SH-SY5Y (cell line): ENCODE measurements at regions not wholly inside any gene's neighbourhood (a gene's known extent, or its start where the extent isn't known, plus 50 kb on each side); places are given as distances from the start of the nearest gene placed in this dataset.

Source experiments
- GATA2 ChIP-seq: IDR thresholded peaks from 2 replicates; pipeline ENCODE4 v1.6.1; 2011; ENCODE audit warnings: mild to moderate bottlenecking, low read depth, low read length
- GATA3 ChIP-seq: IDR thresholded peaks from 2 replicates; pipeline ENCODE4 v1.6.1; 2011; ENCODE audit warnings: low read depth, mild to moderate bottlenecking, low read length, moderate library complexity

DNA sequence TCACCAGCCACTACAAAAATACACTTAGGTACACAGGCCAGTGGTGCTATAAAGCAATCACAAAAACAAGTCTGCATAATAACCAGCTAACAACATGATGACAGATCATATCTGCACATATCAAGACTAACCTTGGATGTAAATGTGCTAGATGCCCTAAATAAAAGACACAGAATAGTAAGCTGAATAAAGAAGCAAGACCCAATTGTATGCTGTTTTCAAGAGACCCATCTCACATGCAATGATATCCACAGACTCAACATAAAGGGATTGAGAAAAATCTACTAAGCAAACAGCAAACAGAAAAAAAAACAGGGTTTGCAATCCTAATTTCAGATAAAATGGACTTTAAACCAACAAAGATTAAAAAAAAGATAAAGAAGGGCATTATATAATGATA, 505.4 kb upstream of the FZD8 start:
- TF ChIP-seq GATA2 (no peak), GATA3 (no peak)

DNA sequence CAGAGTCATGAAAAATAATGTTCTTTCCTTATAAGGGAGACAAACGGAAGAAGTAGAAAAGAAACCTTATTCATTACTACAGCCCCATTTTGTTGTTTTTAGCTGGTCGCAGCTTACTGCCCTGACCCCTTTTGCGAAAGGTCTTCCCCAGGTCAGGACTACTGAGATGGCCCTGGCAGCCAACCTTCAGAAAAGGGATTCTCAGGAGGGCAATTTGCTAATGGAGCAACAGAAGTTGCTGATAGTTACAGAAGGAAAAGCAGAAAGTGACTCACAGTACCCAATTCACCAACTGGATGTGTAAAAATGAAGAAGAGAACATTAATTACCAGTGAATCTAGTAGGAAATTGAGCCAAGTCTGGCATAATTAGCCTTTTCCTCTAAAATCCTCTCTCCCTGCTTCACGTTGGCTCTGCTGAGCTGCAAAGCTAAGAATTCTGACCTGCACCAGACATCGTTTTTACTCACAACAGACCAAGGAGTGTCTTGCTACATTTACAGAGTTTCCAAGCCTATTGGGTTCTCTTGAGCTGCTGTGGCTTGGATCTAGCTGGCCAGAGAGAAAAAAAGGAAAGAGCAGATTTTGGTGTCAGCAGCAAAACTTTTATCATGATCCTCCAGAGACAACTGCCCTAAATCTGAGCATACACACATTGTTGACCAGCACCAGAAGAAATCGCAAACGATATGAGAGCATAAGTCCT, 499.9 kb upstream of the FZD8 start:
- TF ChIP-seq GATA3 (no peak), GATA2 (no peak)

DNA sequence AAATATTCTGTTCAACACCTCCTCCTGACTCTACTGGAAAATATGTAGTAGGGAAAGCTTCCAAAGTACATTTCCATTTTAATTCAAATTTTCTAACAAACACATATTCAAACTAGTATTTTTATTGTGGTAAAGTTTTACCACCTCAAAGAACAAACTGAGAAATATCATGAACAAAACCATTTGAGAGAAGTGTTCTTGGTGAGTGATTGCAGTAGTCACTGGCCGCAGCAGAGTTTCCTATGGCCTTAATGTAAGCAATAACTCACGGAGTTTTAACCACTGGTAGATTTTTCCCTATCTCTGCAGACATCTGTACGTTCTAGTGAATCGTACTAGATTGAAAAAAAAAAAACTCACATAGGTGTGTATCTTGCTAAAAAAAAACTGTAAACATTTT, 487.0 kb upstream of the FZD8 start:
- no peak for TF ChIP-seq GATA3
- TF ChIP-seq GATA2 = no peak

DNA sequence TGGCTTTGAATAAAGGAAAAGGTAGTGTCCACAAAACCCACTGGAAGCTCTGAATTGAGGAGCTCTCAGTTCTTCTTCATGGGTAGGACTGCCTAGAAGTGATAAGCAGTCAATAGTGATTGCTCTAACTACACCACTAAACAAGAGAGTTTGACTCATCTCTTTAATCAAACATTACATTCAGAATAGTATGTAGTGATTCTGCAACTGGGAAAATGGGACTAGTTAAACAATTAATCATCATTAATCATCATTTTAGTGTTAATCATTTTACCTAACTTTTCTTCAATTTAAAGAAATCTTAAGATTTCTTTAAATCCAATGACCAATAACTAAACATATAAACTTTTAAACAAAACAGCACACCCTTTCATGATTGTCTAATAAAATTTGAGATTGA, 484.0 kb upstream of the FZD8 start:
- TF ChIP-seq GATA3 (no peak), GATA2 (no peak)

DNA sequence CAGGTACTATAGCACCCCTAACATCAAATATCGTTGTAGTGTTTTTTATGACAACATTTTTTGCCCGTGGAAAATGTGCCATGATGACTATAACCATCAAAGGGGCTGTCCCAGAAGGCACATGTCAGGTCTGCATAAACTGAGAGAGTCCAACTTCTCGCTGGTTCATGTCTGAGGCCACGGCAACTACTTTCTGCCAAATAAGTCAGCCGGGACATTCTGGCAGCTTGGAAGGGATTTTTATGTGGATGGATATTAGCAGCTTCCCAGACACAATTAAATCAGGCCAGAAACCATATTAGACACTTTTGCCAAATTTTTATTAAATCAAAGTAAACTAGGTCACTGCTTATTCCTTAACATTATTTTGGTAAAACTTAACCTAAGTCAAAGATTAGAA, 477.4 kb upstream of the FZD8 start:
- TF ChIP-seq GATA3 (no peak), GATA2 (no peak)

DNA sequence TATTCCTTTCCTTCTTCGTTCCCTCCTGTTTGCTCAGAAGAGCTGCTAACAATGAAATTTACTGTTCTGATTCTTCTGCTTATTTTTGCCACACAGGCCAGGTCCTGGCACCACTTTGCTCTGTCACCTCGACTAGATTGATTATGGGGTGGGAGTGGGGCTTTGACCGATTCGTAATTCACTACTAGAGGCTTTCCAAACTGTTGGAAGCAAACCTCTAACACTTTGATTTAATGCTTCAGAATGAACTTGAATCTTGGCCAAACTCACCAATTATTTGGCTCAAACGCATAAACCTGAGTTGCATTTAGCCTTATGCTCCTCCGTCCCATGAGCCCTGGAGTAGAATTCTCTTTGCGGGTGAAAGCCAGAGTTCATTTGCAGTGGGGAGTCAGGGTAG, 476.2 kb upstream of the FZD8 start:
- TF ChIP-seq GATA3 (no peak), GATA2 (no peak)

DNA sequence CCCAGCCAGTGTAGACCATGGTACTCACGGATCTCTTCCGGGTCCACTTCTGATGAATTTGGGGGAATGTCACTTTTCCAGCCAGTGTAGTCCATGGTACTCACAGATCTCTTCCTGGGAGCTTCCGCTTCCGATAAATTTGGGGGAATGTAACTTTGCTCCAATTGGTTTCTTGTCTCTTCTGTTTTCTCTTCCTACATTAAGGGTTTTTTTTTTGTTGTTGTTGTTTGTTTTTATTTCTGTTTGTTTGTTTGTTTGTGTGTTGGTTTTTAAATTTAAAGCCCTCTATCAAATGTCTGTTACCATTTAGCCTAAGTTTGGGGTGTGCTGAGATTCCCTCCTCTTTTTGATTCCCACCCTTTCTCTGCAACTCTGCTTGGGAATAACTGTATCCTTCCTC, 475.8 kb upstream of the FZD8 start:
- TF ChIP-seq GATA2 (no peak), GATA3 (no peak)

DNA sequence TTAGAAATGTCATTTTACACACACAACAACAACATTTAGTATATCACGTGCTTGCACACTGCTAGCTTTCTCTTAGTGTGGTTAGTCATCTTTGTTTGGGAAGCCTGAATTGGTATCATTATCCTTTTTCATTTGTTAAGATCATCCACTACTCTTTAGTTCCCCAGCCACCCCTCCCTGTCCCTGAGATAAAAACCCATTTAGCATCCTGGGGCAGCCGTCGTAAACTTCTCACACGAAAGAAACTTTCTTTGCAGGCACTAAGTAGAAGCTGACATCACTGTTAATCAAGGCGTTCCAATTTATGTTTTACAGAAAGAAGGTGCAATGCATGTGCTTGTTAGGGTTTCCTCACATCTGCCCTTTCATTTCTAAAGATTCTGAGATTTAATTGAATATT, 475.1 kb upstream of the FZD8 start:
- TF ChIP-seq GATA3 (no peak), GATA2 (no peak)

DNA sequence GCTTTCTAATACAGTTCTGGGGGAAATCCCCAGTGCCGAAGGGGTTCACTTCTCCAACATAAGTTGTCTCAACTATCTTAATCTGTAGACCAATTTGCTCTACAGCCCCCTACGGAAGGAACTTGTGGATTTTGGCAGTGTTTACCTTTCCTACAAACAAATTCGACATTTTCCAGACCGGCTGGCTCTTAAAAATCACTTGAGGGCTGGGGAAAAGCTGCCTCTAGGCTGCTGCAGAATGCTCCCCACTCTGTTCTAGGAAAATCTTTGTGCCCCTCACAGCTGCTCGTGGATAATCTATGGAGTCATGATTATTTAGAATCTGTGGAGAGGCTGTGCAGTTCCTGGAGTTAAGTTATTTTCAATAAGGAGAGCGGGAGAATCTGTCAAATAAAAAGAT, 474.6 kb upstream of the FZD8 start:
- TF ChIP-seq GATA3 = no peak

DNA sequence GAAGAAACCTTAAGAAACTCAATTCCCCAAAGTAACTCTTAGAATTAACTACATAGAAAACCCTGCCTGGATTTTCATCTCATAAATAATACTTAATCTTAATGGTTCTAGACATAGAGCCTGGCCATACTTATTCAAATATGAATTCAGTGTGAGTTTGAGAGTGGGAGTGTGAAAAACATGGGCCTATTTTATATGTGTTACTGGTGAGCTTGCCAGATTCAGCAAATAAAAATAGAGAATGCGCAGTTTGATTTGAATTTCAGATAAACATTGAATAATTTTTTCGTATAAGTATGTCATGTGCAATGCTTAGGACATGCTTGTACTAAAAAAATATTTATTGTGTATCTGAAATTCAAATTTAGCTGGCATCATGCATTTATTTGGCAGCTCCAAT, 473.9 kb upstream of the FZD8 start:
- TF ChIP-seq GATA2 = no peak
- TF ChIP-seq GATA3 = no peak

DNA sequence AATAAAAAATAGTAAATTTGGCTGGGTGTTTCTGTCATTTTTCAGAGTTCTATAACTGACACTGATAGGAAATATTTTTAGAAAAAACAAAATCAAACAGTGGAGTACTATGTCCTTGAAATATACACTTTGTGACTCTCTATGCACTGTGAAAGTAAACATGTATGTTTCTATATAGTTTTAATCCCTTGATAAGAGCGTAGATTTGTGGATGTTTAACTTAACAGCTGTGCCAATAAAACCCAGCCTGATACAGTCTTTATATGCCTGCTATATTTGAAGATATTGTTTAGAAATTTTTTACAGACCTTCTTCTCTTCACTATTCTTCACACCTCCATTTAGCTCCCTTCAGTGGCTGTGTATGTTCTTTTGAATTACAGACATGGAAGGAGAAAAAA, 473.3 kb upstream of the FZD8 start:
- TF ChIP-seq GATA3 (no peak), GATA2 (no peak)

DNA sequence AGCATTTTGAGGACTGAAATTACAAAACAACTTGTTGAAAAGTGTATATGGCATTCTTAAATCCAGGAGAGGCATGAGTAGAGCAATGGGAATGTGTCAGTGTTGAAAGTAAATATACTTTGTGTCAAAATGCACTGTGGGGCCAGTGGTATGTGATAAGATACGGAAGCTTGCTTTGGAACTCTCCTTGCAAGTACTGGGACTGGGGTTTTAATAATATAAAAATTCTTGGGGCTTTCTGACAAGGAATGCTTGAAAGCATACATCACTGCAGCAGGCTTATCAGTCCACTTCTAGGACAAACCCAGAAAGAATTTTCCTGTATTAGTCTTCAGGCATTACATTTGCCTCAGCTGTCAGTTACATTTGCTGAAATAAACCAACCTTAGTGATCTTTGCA, 472.8 kb upstream of the FZD8 start:
- no peak for TF ChIP-seq GATA2
- no peak for TF ChIP-seq GATA3

DNA sequence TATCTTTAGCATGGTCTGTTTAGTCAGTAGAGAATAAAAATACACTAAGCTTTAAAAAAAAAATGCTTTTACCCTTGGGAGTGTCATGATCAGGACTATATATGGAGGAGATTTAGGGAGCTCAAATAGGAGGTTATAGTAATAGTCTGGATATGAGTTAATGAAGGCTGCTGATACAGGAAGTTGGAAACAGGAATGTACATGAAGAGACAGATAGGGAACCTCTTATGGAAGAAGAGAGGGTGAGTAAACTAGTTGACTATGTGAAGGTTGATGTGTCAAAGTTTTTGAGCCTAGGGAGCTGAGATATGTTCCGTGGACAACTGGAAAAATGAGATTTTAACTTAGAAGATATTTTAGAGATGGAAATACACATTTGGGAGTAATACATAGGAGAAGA, 472.0 kb upstream of the FZD8 start:
- TF ChIP-seq GATA3 = no peak
- TF ChIP-seq GATA2 = no peak

DNA sequence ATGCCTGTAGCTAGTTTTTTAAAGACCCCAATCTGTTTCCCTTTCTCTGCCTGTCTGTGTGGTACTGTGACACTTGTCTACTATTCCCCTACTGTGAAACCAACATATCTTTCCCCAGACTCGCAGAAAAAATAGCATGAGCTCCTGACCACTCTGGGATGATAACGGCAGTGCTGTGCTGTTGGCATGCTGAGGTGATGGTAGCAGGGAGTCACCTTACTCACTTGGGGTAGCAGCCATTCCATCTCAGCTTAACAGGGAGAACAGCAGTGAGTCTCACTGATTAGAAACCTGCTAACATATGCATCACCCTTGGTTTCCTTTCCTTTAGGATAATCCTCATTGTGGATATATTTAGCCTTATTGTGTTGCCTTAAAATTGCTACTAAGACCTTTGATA, 469.6 kb upstream of the FZD8 start:
- no peak for TF ChIP-seq GATA3
- TF ChIP-seq GATA2 = no peak

DNA sequence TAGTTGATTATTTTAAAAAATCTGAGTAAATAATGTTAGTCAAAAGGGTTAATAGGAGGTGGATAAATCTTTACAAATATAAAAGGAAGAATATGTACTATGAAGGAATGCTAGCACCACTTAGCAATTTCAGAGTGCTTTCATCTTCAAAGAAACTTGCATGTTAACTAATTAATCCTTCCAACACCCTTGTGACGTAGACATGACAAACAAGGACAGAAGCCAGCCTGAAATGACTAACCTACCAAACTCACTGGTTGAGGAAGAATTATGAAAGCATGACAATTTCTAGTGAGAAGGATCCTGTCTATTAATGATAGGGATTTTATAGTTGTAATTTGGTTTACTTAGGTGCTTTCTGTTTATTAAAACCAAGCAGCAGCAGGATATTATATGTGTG, 468.0 kb upstream of the FZD8 start:
- no peak for TF ChIP-seq GATA2
- no peak for TF ChIP-seq GATA3

DNA sequence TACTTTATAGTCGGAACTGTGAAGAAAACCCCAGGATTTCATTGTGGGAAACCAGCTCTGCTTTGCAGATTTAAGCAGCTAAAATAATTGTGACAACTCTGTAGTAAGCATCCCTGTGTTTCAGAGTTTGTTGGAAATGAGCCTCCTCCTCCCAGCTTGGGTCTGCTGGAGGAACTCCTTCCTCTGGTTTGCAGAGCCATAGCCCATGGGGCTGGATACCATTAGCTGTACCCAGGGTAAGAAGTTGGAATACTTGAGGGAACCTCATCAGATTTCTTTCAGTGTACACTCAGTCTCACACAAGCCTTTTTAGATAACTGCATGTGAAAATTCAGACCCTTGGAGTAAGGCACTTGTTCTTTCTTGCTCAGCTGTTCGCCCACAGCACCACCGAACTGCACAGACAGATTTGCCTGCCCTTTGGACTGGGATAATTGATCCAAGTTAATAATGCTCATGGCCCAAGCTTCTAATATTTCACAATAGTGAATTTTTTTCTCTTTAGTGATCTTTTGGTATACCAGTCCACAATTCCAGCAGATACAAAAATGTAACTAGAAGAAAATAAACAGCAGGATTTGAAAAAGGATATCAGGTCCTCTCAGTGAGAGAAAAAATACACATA, 467.4 kb upstream of the FZD8 start:
- TF ChIP-seq GATA2 (no peak), GATA3 (no peak)

DNA sequence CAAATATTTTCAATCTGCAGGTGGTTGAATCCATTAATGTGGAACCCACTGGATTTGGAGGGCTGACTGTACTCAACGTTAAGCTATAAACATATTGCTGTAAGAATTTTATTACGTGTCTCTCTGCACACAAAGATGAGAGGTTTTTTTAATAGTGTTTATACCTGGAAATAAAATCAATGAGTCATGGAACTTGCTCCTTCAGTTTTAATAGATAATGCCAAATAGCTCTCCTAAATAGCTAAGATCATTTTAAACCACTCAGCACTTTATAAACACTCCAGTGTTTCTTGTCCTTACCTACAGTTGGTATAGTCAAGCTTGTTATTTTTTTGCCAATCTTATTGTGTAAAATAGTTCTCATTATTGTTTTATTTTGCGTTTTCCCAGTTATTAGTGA, 455.6 kb upstream of the FZD8 start:
- TF ChIP-seq GATA2 (no peak), GATA3 (no peak)
